ENCODE measurements at regions not wholly inside any gene's neighbourhood (a gene's known extent, or its start where the extent isn't known, plus 50 kb on each side); places are given as distances from the start of the nearest gene placed in this dataset.
"Not testable (repeated sequence)": the region's sequence is repeated elsewhere in the genome, so short reads cannot be mapped to it uniquely, and the experiment has no call there.

GRCh38 chr6:60759149-60759825 is 1526.7 kb downstream of the KHDRBS2 start:
- TF ChIP-seq POLR2AphosphoS5 (IDR thresholded peaks at IDR 0.05); CTCF (IDR thresholded peaks at IDR 0.05 in 8 of 11, conservative IDR thresholded peaks at IDR 0.05 in 3 of 11): not testable (repeated sequence)
